ENCODE measurements at regions not wholly inside any gene's neighbourhood (a gene's known extent, or its start where the extent isn't known, plus 50 kb on each side); places are given as distances from the start of the nearest gene placed in this dataset.
"Not testable (repeated sequence)": the region's sequence is repeated elsewhere in the genome, so short reads cannot be mapped to it uniquely, and the experiment has no call there.

DNA sequence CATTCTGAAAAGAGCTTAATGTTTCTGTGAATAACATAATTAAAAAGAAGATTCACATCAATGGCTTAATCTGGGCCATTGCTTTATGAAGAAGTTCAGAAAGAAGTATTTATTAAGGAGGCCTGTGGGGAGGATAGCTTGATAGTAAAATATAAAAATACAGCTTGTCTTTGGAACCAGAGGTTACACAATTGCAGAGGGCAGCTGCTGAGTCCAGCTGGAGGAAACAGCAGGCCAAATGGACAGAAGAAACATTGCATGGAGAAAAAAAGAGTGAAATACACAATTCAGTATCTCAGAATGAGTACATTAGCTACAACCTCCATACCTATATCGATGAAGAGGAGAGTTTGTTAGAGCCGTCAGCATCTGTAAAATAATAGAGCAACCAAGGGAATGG, 148.0 kb upstream of the NPY2R start:
- H3K36me3 ChIP-seq = no peaks in the 10 kb centered on the region
- DNase-seq (no peak), ATAC-seq (no peak)
- no peaks in the 10 kb centered on the region for H3K9me3 ChIP-seq
- TF ChIP-seq, protein P1, sequence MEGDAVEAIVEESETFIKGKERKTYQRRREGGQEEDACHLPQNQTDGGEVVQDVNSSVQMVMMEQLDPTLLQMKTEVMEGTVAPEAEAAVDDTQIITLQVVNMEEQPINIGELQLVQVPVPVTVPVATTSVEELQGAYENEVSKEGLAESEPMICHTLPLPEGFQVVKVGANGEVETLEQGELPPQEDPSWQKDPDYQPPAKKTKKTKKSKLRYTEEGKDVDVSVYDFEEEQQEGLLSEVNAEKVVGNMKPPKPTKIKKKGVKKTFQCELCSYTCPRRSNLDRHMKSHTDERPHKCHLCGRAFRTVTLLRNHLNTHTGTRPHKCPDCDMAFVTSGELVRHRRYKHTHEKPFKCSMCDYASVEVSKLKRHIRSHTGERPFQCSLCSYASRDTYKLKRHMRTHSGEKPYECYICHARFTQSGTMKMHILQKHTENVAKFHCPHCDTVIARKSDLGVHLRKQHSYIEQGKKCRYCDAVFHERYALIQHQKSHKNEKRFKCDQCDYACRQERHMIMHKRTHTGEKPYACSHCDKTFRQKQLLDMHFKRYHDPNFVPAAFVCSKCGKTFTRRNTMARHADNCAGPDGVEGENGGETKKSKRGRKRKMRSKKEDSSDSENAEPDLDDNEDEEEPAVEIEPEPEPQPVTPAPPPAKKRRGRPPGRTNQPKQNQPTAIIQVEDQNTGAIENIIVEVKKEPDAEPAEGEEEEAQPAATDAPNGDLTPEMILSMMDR (IDR thresholded peaks at IDR 0.05 in 4 of 5, conservative IDR thresholded peaks at IDR 0.05 in 1 of 5) = no peak
- no peak for TF ChIP-seq POLR2A (IDR thresholded peaks at IDR 0.05)
- no peak overlapping the region for H3K27ac ChIP-seq
- no peaks in the 10 kb centered on the region for H3K4me1 ChIP-seq
- no peaks in the 10 kb centered on the region for H3K27me3 ChIP-seq
- in situ Hi-C loops (cut with MboI; ENCODE audit: low sequenced_read_pairs in 4 of 4) (no loop called here), intact Hi-C loops (cut with DNase I; ENCODE audit: low total_unique reads) (no loop called here)
- H3K4me3 ChIP-seq = no peak overlapping the region

DNA sequence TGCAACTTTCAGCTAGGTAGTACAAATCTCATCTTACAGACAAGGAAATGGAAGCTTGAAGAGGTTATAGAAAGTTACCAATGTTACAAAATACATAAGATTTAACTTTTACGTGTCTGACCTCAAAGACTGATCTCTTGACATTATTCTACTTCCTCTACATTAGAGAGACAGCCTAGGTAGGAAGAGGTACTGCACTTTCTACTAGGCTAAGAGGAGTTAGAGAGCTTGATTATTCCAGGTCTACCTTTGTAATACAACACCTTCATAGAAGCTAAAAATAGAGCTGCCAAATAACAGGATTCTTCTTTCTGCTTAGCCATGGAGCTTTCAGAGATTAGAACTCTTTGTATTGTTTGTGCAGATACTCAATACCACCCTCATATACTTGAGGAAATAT, 147.6 kb upstream of the NPY2R start:
- ATAC-seq = no peak
- Histone ChIP-seq H3K36me3 (no peaks in the 10 kb centered on the region), H3K9me3 (no peaks in the 10 kb centered on the region), H3K4me1 (no peaks in the 10 kb centered on the region), H3K4me3 (no peak overlapping the region), H3K27me3 (no peaks in the 10 kb centered on the region), H3K27ac (no peak overlapping the region)
- intact Hi-C loops (cut with DNase I; ENCODE audit: low total_unique reads) (no loop called here), in situ Hi-C loops (cut with MboI; ENCODE audit: low sequenced_read_pairs in 4 of 4) (no loop called here)
- TF ChIP-seq, protein P1 (IDR thresholded peaks at IDR 0.05 in 4 of 5, conservative IDR thresholded peaks at IDR 0.05 in 1 of 5) = no peak
- TF ChIP-seq POLR2A (IDR thresholded peaks at IDR 0.05) = no peak
- no peak for DNase-seq

DNA sequence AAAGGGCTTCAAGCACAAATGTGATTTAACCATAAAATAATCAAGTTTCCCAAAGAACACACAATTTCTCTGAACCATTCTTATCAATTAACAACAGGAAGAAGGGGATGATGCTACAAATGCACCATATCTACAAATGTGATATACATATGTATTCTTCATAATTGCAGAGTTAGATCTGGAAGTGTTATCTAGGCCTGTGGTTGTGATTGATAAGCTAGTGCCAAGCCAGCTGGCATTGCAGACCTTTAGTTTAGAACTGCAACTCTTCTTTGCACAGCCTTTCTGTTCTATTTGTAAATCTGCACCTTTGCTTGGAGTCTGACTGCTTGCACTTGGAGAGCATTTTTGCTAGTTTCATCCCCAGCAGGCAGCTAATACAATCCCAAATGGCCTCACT, 145.5 kb upstream of the NPY2R start:
- no peaks in the 10 kb centered on the region for H3K4me1 ChIP-seq
- no peaks in the 10 kb centered on the region for H3K27me3 ChIP-seq
- intact Hi-C loops (cut with DNase I; ENCODE audit: low total_unique reads) = no loop called here
- DNase-seq (no peak), ATAC-seq (no peak)
- in situ Hi-C loops (cut with MboI; ENCODE audit: low sequenced_read_pairs in 4 of 4) = no loop called here
- no peak overlapping the region for H3K4me3 ChIP-seq
- H3K9me3 ChIP-seq = no peaks in the 10 kb centered on the region
- no peak for TF ChIP-seq POLR2A (IDR thresholded peaks at IDR 0.05)
- TF ChIP-seq, protein P1 (IDR thresholded peaks at IDR 0.05 in 4 of 5, conservative IDR thresholded peaks at IDR 0.05 in 1 of 5) = no peak
- H3K36me3 ChIP-seq = no peaks in the 10 kb centered on the region
- H3K27ac ChIP-seq = no peak overlapping the region

DNA sequence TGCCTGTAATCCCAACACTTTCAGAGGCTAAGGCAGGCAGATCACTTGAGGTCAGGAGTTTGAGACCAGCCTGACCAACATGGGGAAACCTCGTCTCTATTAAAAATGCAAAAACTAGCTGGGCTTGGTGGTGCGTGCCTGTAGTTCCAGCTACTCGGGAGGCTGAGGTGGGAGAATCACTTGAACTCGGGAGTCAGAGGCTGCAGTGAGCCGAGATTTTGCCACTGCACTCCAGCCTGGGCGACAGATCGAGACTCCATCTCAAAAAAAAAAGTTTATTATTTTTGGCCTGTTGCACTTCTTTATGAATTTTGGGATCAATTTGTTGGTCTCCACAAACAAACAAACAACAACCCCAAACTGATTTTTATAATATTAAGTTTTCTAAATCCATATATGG, 143.5 kb upstream of the NPY2R start:
- H3K27ac ChIP-seq; H3K4me3 ChIP-seq; H3K36me3 ChIP-seq; ATAC-seq; H3K4me1 ChIP-seq; H3K27me3 ChIP-seq; DNase-seq; in situ Hi-C loops (cut with MboI; ENCODE audit: low sequenced_read_pairs in 4 of 4); intact Hi-C loops (cut with DNase I; ENCODE audit: low total_unique reads); H3K9me3 ChIP-seq: not testable (repeated sequence)

DNA sequence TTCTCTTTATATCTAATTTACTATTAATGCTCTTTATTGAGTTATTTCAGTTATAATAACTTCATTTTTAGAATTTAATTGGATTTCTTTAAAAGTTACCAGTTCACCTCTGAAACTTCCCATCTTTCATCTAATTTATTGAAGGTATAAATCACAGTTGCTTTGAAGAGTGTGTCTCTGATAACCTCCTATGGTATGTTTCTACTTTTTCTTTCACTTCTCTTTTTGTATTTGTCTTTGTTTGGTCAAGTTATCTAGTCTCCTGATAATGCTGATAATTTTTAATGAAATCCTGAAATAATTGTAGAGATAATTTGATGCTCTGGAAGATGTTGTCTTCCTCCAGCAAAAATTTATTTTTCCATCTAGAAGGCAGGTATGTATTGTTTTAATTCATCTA, 141.6 kb upstream of the NPY2R start:
- in situ Hi-C loops (cut with MboI; ENCODE audit: low sequenced_read_pairs in 4 of 4) = no loop called here

More for the DNA sequence above, 141.6 kb upstream of the NPY2R start:
- Histone ChIP-seq H3K4me1 (no peaks in the 10 kb centered on the region), H3K27me3 (no peaks in the 10 kb centered on the region), H3K27ac (no peak overlapping the region), H3K4me3 (no peak overlapping the region), H3K36me3 (no peaks in the 10 kb centered on the region), H3K9me3 (no peaks in the 10 kb centered on the region)
- DNase-seq (no peak), ATAC-seq (no peak)
- TF ChIP-seq, protein P1 (IDR thresholded peaks at IDR 0.05 in 4 of 5, conservative IDR thresholded peaks at IDR 0.05 in 1 of 5) = no peak
- TF ChIP-seq POLR2A (IDR thresholded peaks at IDR 0.05) = no peak
- intact Hi-C loops (cut with DNase I; ENCODE audit: low total_unique reads) = no loop called here

All from gastrocnemius medialis (tissue), 4 donors.